Epithelial cell of esophagus (primary cell): ENCODE measurements at regions not wholly inside any gene's neighbourhood (a gene's known extent, or its start where the extent isn't known, plus 50 kb on each side); places are given as distances from the start of the nearest gene placed in this dataset.
"Not testable (repeated sequence)": the region's sequence is repeated elsewhere in the genome, so short reads cannot be mapped to it uniquely, and the experiment has no call there.

Experiments used
- DNase-seq: peaks from one replicate; pipeline ENCODE4 v3.0.0; 2010; ENCODE audit warnings: low read depth
- H3K4me3 ChIP-seq: 2 replicates; pipeline ENCODE4 v1.5.1; 2011; ENCODE audit warnings: mild to moderate bottlenecking, low read length, control low read depth
- TF ChIP-seq, protein P1 (sequence below): IDR thresholded peaks from 2 replicates; pipeline ENCODE4 v1.5.1; 2011; ENCODE audit warnings: low read depth, mild to moderate bottlenecking, low read length, control low read depth, inconsistent platforms; ENCODE audit not compliant: insufficient read depth; ENCODE audit errors: missing control alignments

DNA sequence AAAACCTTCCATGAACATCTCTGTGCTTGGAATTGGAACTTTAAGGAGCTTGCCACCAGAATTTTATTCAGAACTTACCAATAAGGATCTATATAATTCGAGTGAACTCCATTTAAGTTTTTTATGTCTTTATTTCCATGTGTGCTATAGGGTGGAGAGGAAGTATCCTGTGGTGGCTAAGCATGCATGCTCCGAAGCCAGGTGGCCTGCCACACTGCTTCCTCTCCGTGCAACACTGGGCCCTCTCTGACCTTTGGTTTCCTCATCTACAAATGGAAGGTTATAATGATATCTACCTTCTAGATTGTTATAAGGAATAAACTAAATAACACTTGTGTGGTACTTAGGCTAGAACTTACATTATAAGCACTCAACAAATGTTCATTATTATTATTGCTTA lies 382.1 kb downstream of the PTPRC start:
- H3K4me3 ChIP-seq = no peak overlapping the region
- TF ChIP-seq, protein P1, sequence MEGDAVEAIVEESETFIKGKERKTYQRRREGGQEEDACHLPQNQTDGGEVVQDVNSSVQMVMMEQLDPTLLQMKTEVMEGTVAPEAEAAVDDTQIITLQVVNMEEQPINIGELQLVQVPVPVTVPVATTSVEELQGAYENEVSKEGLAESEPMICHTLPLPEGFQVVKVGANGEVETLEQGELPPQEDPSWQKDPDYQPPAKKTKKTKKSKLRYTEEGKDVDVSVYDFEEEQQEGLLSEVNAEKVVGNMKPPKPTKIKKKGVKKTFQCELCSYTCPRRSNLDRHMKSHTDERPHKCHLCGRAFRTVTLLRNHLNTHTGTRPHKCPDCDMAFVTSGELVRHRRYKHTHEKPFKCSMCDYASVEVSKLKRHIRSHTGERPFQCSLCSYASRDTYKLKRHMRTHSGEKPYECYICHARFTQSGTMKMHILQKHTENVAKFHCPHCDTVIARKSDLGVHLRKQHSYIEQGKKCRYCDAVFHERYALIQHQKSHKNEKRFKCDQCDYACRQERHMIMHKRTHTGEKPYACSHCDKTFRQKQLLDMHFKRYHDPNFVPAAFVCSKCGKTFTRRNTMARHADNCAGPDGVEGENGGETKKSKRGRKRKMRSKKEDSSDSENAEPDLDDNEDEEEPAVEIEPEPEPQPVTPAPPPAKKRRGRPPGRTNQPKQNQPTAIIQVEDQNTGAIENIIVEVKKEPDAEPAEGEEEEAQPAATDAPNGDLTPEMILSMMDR = no peak
- DNase-seq = no peak

DNA sequence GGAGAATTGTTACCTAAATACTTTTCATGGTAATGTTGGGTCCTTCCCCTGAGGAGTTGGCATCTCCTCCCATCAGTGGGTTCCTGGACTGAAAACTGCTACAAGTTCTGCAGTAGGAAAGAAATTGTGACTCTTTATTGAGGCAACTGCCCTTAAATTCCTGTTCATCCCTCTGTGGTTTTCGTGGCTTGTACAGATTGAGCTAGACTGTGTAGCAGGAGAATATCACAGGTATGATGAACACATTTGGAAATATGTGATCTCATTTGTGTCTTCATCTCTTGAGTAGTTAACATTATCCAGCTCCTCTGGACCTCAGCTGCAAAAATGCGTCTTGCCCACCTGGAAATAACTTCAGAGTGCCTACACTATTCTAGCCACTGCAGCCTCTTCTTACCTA lies 390.6 kb downstream of the PTPRC start:
- no peak overlapping the region for H3K4me3 ChIP-seq
- TF ChIP-seq, protein P1 = no peak
- peak; percentile 39 for DNase-seq

DNA sequence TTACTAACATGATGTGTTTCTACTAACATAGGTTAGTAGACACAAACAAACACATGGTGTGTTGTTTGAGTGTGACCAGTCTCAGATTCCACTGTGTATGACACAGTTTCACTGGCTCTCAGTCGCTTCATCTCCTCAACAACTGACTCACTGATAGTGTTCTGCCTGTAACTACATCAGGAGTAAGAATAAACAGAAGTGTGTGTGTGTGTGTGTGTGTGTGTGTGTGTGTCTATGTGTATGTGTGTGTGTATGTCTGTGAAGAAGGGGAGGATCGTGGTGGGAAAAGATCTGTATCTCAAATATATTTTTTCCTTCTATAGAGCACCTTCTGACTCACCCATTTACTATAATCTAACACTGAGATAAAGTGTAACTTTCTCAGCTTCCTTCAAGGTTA lies 391.0 kb downstream of the PTPRC start:
- H3K4me3 ChIP-seq = no peak overlapping the region
- TF ChIP-seq, protein P1 = no peak
- peak; percentile 64 for DNase-seq

DNA sequence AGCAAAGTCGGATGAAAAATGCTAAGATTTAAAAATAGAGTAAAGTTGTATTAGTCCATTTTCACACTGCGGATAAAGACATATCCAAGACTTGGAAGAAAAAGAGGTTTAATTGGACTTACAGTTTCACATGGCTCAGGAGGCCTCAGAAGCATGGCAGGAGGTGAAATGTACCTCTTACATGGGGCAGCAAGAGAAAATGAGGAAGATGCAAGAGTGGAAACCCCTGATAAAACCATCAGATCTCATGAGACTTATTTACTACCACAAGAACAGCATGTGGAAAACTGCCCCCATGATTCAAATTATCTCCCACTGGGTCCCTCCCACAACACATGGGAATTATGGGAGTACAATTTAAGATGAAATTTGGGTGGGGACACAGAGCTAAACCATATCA lies 391.7 kb downstream of the PTPRC start:
- not testable (repeated sequence) for H3K4me3 ChIP-seq, DNase-seq

DNA sequence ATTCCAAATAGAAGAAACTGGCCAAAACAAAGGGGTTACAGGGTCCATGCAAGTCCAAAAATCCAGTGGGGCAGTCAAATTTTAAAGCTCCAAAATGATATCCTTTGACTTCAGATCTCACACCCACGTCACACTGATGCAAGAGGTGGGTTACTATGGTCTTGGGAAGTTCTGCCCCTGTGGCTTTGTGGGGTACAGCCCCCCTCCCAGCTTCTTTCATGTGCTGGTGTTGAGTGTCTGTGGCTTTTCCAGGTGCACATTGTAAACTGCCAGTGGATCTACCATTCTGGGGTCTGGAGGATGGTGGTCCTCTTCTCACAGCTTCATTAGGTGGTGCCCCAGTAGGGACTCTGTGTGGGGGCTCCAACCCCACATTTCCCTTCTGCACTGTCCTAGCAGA lies 392.3 kb downstream of the PTPRC start:
- not testable (repeated sequence) for H3K4me3 ChIP-seq, DNase-seq

DNA sequence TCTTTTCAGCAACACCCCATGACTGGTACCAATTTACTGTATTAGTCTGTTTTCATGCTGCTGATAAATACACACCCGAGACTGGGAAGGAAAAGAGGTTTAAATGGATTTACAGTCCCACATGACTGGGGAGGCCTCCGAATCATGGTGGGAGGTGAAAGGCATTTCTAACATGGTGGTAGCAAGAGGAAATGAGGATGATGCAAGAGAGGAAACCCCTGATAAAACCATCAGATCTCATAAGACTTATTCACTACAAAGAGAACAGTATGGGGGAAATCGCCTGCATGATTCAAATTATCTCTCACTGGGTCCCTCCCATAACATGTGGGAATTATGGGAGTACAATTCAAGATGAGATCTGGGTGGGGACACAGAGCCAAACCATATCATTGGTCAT lies 393.6 kb downstream of the PTPRC start:
- DNase-seq, H3K4me3 ChIP-seq: not testable (repeated sequence)

DNA sequence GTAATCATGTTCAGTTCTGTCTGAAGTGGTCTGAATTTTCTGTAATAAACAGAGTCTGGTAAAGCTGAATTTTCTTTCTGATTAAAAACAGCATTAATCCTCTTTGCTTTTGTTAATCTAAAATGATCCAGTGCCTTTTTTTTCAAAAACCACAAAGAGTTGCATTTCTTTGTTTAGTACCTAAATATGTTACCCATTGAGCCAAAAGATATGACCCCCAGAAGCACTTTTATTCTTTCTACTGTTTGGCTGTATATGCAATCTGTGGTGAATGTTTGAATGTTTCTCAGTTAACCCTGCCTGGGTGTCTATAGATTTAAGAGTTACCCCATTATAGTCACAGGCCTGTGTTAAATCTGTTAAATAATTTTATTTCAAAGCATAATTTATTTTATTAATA lies 394.8 kb downstream of the PTPRC start:
- TF ChIP-seq, protein P1 = no peak
- no peak for DNase-seq

DNA sequence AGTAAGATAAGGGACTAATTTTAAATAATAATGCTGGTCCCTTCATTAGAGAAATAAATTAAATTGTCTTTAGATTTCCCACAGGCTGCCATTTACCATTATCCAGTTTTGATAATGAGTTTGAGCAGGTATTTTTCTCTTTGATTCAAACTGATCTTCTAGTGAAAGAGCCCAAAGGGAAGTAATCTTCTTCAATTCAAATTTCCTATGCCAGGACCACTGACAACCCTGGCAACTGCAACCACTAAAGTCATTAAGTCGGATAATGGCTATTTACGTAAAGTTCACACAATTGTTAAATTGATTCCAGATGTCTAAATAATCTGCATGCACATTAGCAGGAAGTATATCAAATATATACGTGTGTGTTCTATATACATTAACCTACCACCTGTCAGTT lies 399.3 kb downstream of the PTPRC start:
- no peak for DNase-seq
- no peak overlapping the region for H3K4me3 ChIP-seq
- TF ChIP-seq, protein P1 = no peak

More for the DNA sequence above, 394.8 kb downstream of the PTPRC start:
- H3K4me3 ChIP-seq = no peak overlapping the region
